H9 (cell line): ENCODE measurements at regions not wholly inside any gene's neighbourhood (a gene's known extent, or its start where the extent isn't known, plus 50 kb on each side); places are given as distances from the start of the nearest gene placed in this dataset.

ENCODE experiments used
- DNase-seq: peaks from one replicate; pipeline ENCODE4 v3.0.0-alpha.2; 2017
- H2AFZ ChIP-seq: one replicate; pipeline ENCODE4 v1.6.1; 2013; ENCODE audit warnings: mild to moderate bottlenecking, low read length, control low read depth, moderate library complexity
- H2AK5ac ChIP-seq: 2 replicates; pipeline ENCODE4 v1.6.1; 2013; ENCODE audit warnings: low read length, control low read depth, mixed read lengths; ENCODE audit not compliant: insufficient read length
- H2BK120ac ChIP-seq: one replicate; pipeline ENCODE4 v1.6.1; 2013; ENCODE audit warnings: low read depth, mild to moderate bottlenecking, low read length, control low read depth, inconsistent platforms; ENCODE audit not compliant: poor library complexity, severe bottlenecking
- H2BK12ac ChIP-seq: 2 replicates; pipeline ENCODE4 v1.6.1; 2013; ENCODE audit warnings: low read length, control low read depth, mixed read lengths, low read depth; ENCODE audit not compliant: insufficient read length
- H2BK15ac ChIP-seq: 2 replicates; pipeline ENCODE4 v1.6.1; 2013; ENCODE audit warnings: low read depth, low read length, control low read depth
- H2BK20ac ChIP-seq: one replicate; pipeline ENCODE4 v1.6.1; 2013; ENCODE audit warnings: low read depth, mild to moderate bottlenecking, low read length, control low read depth, inconsistent platforms; ENCODE audit not compliant: poor library complexity, severe bottlenecking
- H2BK5ac ChIP-seq: 2 replicates; pipeline ENCODE4 v1.6.1; 2013; ENCODE audit warnings: low read length, control low read depth, mixed read lengths; ENCODE audit not compliant: insufficient read length
- H3K14ac ChIP-seq: 2 replicates; pipeline ENCODE4 v1.6.1; 2013; ENCODE audit warnings: low read length, control low read depth; ENCODE audit not compliant: insufficient read depth
- H3K18ac ChIP-seq: 2 replicates; pipeline ENCODE4 v1.6.1; 2013; ENCODE audit warnings: low read depth, mild to moderate bottlenecking, mixed read lengths, low read length, control low read depth; ENCODE audit not compliant: insufficient read length
- H3K23ac ChIP-seq: 2 replicates; pipeline ENCODE4 v1.6.1; 2013; ENCODE audit warnings: low read length, control low read depth, mixed read lengths, low read depth; ENCODE audit not compliant: insufficient read length
- H3K23me2 ChIP-seq: 2 replicates; pipeline ENCODE4 v1.6.1; 2013; ENCODE audit warnings: low read depth, mild to moderate bottlenecking, mixed read lengths, low read length, control low read depth; ENCODE audit not compliant: insufficient read length, poor library complexity, severe bottlenecking
- H3K27ac ChIP-seq: 2 replicates; pipeline ENCODE4 v1.5.1; 2013; ENCODE audit warnings: low read length, control low read depth, mixed read lengths, low read depth; ENCODE audit not compliant: insufficient read length
- H3K27me3 ChIP-seq: 2 replicates; pipeline ENCODE4 v1.6.1; 2013; ENCODE audit warnings: low read length, control low read depth, inconsistent platforms; ENCODE audit not compliant: insufficient read depth
- H3K4ac ChIP-seq: 2 replicates; pipeline ENCODE4 v1.6.1; 2013; ENCODE audit warnings: low read depth, mild to moderate bottlenecking, control low read depth, inconsistent platforms, low read length, moderate library complexity
- H3K4me1 ChIP-seq: 2 replicates; pipeline ENCODE4 v1.6.1; 2013; ENCODE audit warnings: low read length, control low read depth, inconsistent platforms; ENCODE audit not compliant: insufficient read depth
- H3K4me2 ChIP-seq: 2 replicates; pipeline ENCODE4 v1.6.1; 2013; ENCODE audit warnings: low read length, control low read depth, mixed read lengths; ENCODE audit not compliant: insufficient read length, insufficient read depth
- H3K56ac ChIP-seq: 2 replicates; pipeline ENCODE4 v1.6.1; 2013; ENCODE audit warnings: low read depth, mild to moderate bottlenecking, mixed read lengths, low read length, control low read depth; ENCODE audit not compliant: insufficient read length
- H3K79me1 ChIP-seq: 2 replicates; pipeline ENCODE4 v1.6.1; 2013; ENCODE audit warnings: low read depth, mild to moderate bottlenecking, moderate library complexity, low read length, control low read depth, inconsistent platforms; ENCODE audit not compliant: insufficient read depth, poor library complexity, severe bottlenecking
- H3K79me2 ChIP-seq: 2 replicates; pipeline ENCODE4 v1.6.1; 2013; ENCODE audit warnings: low read length, control low read depth, inconsistent platforms; ENCODE audit not compliant: insufficient read depth
- H3K9ac ChIP-seq: 2 replicates; pipeline ENCODE4 v1.6.1; 2013; ENCODE audit warnings: low read length, control low read depth, mixed read lengths; ENCODE audit not compliant: insufficient read length; ENCODE audit errors: extremely low read depth
- H3K9me3 ChIP-seq: one replicate; pipeline ENCODE4 v1.6.1; 2013; ENCODE audit warnings: low read depth, low read length, inconsistent platforms; ENCODE audit not compliant: control insufficient read depth
- H3T11ph ChIP-seq: one replicate; pipeline ENCODE4 v1.6.1; 2013; ENCODE audit warnings: mild to moderate bottlenecking, low read length, control low read depth, inconsistent platforms
- H4K20me1 ChIP-seq: one replicate; pipeline ENCODE4 v1.6.1; 2013; ENCODE audit not compliant: control insufficient read depth, insufficient read length, insufficient read depth
- H4K5ac ChIP-seq: 2 replicates; pipeline ENCODE4 v1.6.1; 2013; ENCODE audit warnings: low read depth, mild to moderate bottlenecking, mixed read lengths, low read length, control low read depth; ENCODE audit not compliant: insufficient read length
- H4K8ac ChIP-seq: replicated peaks from 2 replicates; pipeline ENCODE4 v1.6.1; 2013; ENCODE audit warnings: low read length, control low read depth, mixed read lengths, low read depth; ENCODE audit not compliant: insufficient read length
- H4K91ac ChIP-seq: 2 replicates; pipeline ENCODE4 v1.6.1; 2013; ENCODE audit warnings: low read depth, mild to moderate bottlenecking, moderate library complexity, mixed read lengths, low read length, control low read depth; ENCODE audit not compliant: insufficient read length
- H3K27ac Mint-ChIP-seq, 3 experiments: 2 replicates in 2 of 3; 3 replicates in 1 of 3; pipeline ENCODE4 v1.8.0; 2020 to 2021; ENCODE audit warnings: mixed read lengths in 3 of 3, mild to moderate bottlenecking in 1 of 3, moderate library complexity in 1 of 3
- H3K27me3 Mint-ChIP-seq: 2 replicates; pipeline ENCODE4 v1.8.0; 2021; ENCODE audit warnings: low read depth, mild to moderate bottlenecking, moderate library complexity, mixed read lengths
- H3K36me3 Mint-ChIP-seq, 3 experiments: 2 replicates in 2 of 3; 3 replicates in 1 of 3; pipeline ENCODE4 v1.8.0; 2020 to 2021; ENCODE audit warnings: low read depth in 3 of 3, mixed read lengths in 3 of 3; ENCODE audit not compliant: insufficient read depth in 1 of 3
- H3K4me1 Mint-ChIP-seq, 2 experiments: 2 replicates each; pipeline ENCODE4 v1.8.0; 2020; ENCODE audit warnings: mixed read lengths in 2 of 2
- H3K4me3 Mint-ChIP-seq, 2 experiments: 2 replicates in 1 of 2; 3 replicates in 1 of 2; pipeline ENCODE4 v1.8.0; 2020 to 2021; ENCODE audit warnings: mild to moderate bottlenecking in 2 of 2, mixed read lengths in 2 of 2, moderate library complexity in 1 of 2
- H3K9me3 Mint-ChIP-seq, 2 experiments: 2 replicates in 1 of 2; 3 replicates in 1 of 2; pipeline ENCODE4 v1.8.0; 2020; ENCODE audit warnings: mild to moderate bottlenecking in 2 of 2, mixed read lengths in 2 of 2, moderate library complexity in 1 of 2
- CTCF ChIP-seq: fragments of 200-600 bp; sonication (generic); conservative IDR thresholded peaks from 3 replicates; pipeline ENCODE4 v1.8.0; 2021; ENCODE audit warnings: antibody characterized with exemption, mild to moderate bottlenecking
- WGBS: extraction: QIAGEN DNeasy Blood & Tissue Kit; methylation state at CpG from one replicate; pipeline ENCODE4 v1.1.7; 2013; ENCODE audit warnings: missing lambda C conversion rate, low lambda C conversion rate, mixed read lengths; ENCODE audit not compliant: insufficient read length; ENCODE audit errors: extremely low coverage; 5-methylcytosine and 5-hydroxymethylcytosine counted together

- no peak overlapping the region for H3K14ac ChIP-seq
- H3K18ac ChIP-seq, result no peak overlapping the region
- no peak overlapping the region for H3K4me2 ChIP-seq
- H2BK20ac ChIP-seq, result no peak overlapping the region
- Mint-ChIP-seq H3K36me3 (no peaks in the 10 kb centered on the region), H3K9me3 (no peaks in the 10 kb centered on the region; a peak in 1 of 5 replicates), H3K4me1 (peaks cover 19 to 22% of the 10 kb centered on the region in 2 experiments), H3K27ac (0 out of 7 replicates have a peak overlapping the region, but pooled peaks of 1 of the 3 experiments have one; percentile 17), H3K27me3 (no peaks in the 10 kb centered on the region; the same call in 1 of the 2 replicates), H3K4me3 (no peak overlapping the region)
- H3K9ac ChIP-seq, result no peak overlapping the region
- no peak overlapping the region for H2BK12ac ChIP-seq
- H4K91ac ChIP-seq, result no peak overlapping the region
- H4K20me1 ChIP-seq, result no peaks in the 10 kb centered on the region
- no peaks in the 10 kb centered on the region for H3K9me3 ChIP-seq
- H2BK5ac ChIP-seq, result no peak overlapping the region
- H3K23me2 ChIP-seq, result no peaks in the 10 kb centered on the region
- H4K5ac ChIP-seq, result no peak overlapping the region
- no peak for DNase-seq
- H2AK5ac ChIP-seq, result no peak overlapping the region
- H3K4me1 ChIP-seq, result no peaks in the 10 kb centered on the region
- peak overlapping the region; percentile 17 for H2AFZ ChIP-seq
- no peak overlapping the region for H2BK15ac ChIP-seq
- no peak overlapping the region for H3K27ac ChIP-seq
- no peak overlapping the region for H4K8ac ChIP-seq
- no peak overlapping the region for H2BK120ac ChIP-seq
- no peak overlapping the region for H3K56ac ChIP-seq
- no peak for TF ChIP-seq CTCF
- WGBS, result no CpG with 5 or more reads among the region's 3 CpGs
- H3K79me2 ChIP-seq, result no peaks in the 10 kb centered on the region
- H3K23ac ChIP-seq, result no peak overlapping the region
- no peak overlapping the region for H3K4ac ChIP-seq
- H3K79me1 ChIP-seq, result no peaks in the 10 kb centered on the region
- H3K27me3 ChIP-seq, result no peaks in the 10 kb centered on the region
- H3T11ph ChIP-seq, result no peak overlapping the region
Observed at GRCh38 chr10:83817797-83818196, 321.5 kb upstream of the GHITM start.
